ENCODE measurements at regions not wholly inside any gene's neighbourhood (a gene's known extent, or its start where the extent isn't known, plus 50 kb on each side); places are given as distances from the start of the nearest gene placed in this dataset.

- TF ChIP-seq IRF3 (IDR thresholded peaks at IDR 0.05; ENCODE audit: low read depth, low read length) (no peak), GATA2 (CRISPR knock-in tag; IDR thresholded peaks at IDR 0.05) (no peak), RFX5 (IDR thresholded peaks at IDR 0.05; ENCODE audit: low read length) (no peak), MAX (IDR thresholded peaks at IDR 0.05; ENCODE audit: low read depth) (no peak)
Measured at GRCh38 chr21:35170244-35170643, 121.1 kb upstream of the RUNX1 start (continued).

GRCh38 chr21:35169574-35169973 lies 120.5 kb upstream of the RUNX1 start:
- no peak overlapping the region for H3K27ac ChIP-seq (ENCODE audit: low read depth in 2 of 2, low read length in 1 of 2)
- H3K9me2 ChIP-seq: no peaks in the 10 kb centered on the region
- no peaks in the 10 kb centered on the region for H3F3A ChIP-seq (replicated peaks; ENCODE audit: insufficient read depth)
- ChIA-PET POLR2A (no interaction called here), CTCF (no interaction called here)
- no peak for DNase-seq
- no peaks in the 10 kb centered on the region for H4K20me1 ChIP-seq (ENCODE audit: insufficient read depth)
- no peaks in the 10 kb centered on the region for H3K27me3 ChIP-seq (ENCODE audit: insufficient read depth)
- WGBS (ENCODE audit: low lambda C conversion rate): 70% methylated on average over 1 of the region's 1 CpG
- H3K4me3 ChIP-seq (ENCODE audit: low read depth in 2 of 2, low read length in 1 of 2): no peak overlapping the region
- no peaks in the 10 kb centered on the region for H3K4me1 ChIP-seq (ENCODE audit: control insufficient read depth in 1 of 2, insufficient read depth in 2 of 2, low read depth in 1 of 2, low read length in 1 of 2)
- H3K9me3 ChIP-seq: no peaks in the 10 kb centered on the region
- no peak overlapping the region for H2AFZ ChIP-seq (ENCODE audit: low read depth)
- H3K9ac ChIP-seq: no peak overlapping the region
- no peaks in the 10 kb centered on the region for H3K79me2 ChIP-seq (ENCODE audit: insufficient read depth)
- no peak for TF ChIP-seq YY1 (IDR thresholded peaks at IDR 0.05; ENCODE audit: low read depth)
- no peak for TF ChIP-seq FOXM1 (IDR thresholded peaks at IDR 0.05; ENCODE audit: low read depth)
- no peak for TF ChIP-seq IRF3 (IDR thresholded peaks at IDR 0.05; ENCODE audit: low read depth, low read length)
- TF ChIP-seq CTCF (IDR thresholded peaks at IDR 0.05): no peak
- TF ChIP-seq CHD2 (IDR thresholded peaks at IDR 0.05; ENCODE audit: low read length, partially characterized antibody): no peak
- TF ChIP-seq GATA2 (CRISPR knock-in tag; IDR thresholded peaks at IDR 0.05): no peak
- no peak for TF ChIP-seq REST (IDR thresholded peaks at IDR 0.05; ENCODE audit: low read depth, low read length)
- TF ChIP-seq EP300 (IDR thresholded peaks at IDR 0.05; ENCODE audit: borderline replicate concordance in 1 of 2, low read depth in 1 of 2, low read length in 1 of 2): no peak
- TF ChIP-seq MAX (IDR thresholded peaks at IDR 0.05; ENCODE audit: low read depth): no peak
- TF ChIP-seq PBX3 (IDR thresholded peaks at IDR 0.05): no peak
- TF ChIP-seq ZBTB33 (IDR thresholded peaks at IDR 0.05; ENCODE audit: borderline replicate concordance, low read depth): no peak
- no peak for TF ChIP-seq NFIC (IDR thresholded peaks at IDR 0.05; ENCODE audit: borderline replicate concordance)
- TF ChIP-seq MXI1 (IDR thresholded peaks at IDR 0.05; ENCODE audit: low read depth, low read length): no peak
- TF ChIP-seq RFX5 (IDR thresholded peaks at IDR 0.05; ENCODE audit: low read length): no peak
- H3K4me2 ChIP-seq: no peak overlapping the region
- no peaks in the 10 kb centered on the region for H3K36me3 ChIP-seq (replicated peaks in 1 of 2; ENCODE audit: control insufficient read depth in 1 of 2, insufficient read depth in 2 of 2, low read length in 1 of 2)

Measured in SK-N-SH (cell line).